GM13976 (cell line): ENCODE measurements at regions not wholly inside any gene's neighbourhood (a gene's known extent, or its start where the extent isn't known, plus 50 kb on each side); places are given as distances from the start of the nearest gene placed in this dataset.

Experiments used
- DNase-seq: peaks from one replicate; pipeline ENCODE4 v3.0.0; 2012; ENCODE audit warnings: low spot score
- CTCF ChIP-seq: IDR thresholded peaks from 2 replicates; pipeline ENCODE4 v1.5.1; 2012; ENCODE audit warnings: borderline replicate concordance, mild to moderate bottlenecking; ENCODE audit not compliant: insufficient read depth; ENCODE audit errors: extremely low read depth, missing control alignments, control extremely low read depth
- in situ Hi-C: fragments of 300-500 bp; cut with MboI; formaldehyde crosslinking; loops from one replicate; pipeline ENCODE4 v1.12.0; 2022; ENCODE audit warnings: low sequenced_read_pairs, mixed read lengths, inconsistent platforms; ENCODE audit not compliant: unreplicated experiment

- no peak for TF ChIP-seq CTCF
- DNase-seq: no peak
- in situ Hi-C loops: no loop called here
Measured at GRCh38 chr1:228975238-228975907, 240.1 kb downstream of the RHOU start.

GRCh38 chr1:228976316-228976715, 241.0 kb downstream of the RHOU start:
- TF ChIP-seq CTCF: no peak
- in situ Hi-C loops: no loop called here

GRCh38 chr1:228977307-228977706, 242.0 kb downstream of the RHOU start:
- no peak for DNase-seq

More at GRCh38 chr1:228976316-228976715, 241.0 kb downstream of the RHOU start:
- no peak for DNase-seq

GRCh38 chr1:228977741-228978140, 242.5 kb downstream of the RHOU start:
- in situ Hi-C loops: no loop called here
- TF ChIP-seq CTCF: no peak
- DNase-seq: no peak

More at GRCh38 chr1:228977307-228977706, 242.0 kb downstream of the RHOU start:
- in situ Hi-C loops: no loop called here
- no peak for TF ChIP-seq CTCF

- in situ Hi-C loops: no loop called here
- TF ChIP-seq CTCF: no peak
- DNase-seq: no peak
Measured at GRCh38 chr1:228978484-228979324, 243.4 kb downstream of the RHOU start.

- no peak for DNase-seq
- TF ChIP-seq CTCF: no peak
- in situ Hi-C loops: no loop called here
Measured at GRCh38 chr1:228979325-228979699, 244.0 kb downstream of the RHOU start.
